ENCODE measurements at regions not wholly inside any gene's neighbourhood (a gene's known extent, or its start where the extent isn't known, plus 50 kb on each side); places are given as distances from the start of the nearest gene placed in this dataset.
"Not testable (repeated sequence)": the region's sequence is repeated elsewhere in the genome, so short reads cannot be mapped to it uniquely, and the experiment has no call there.

- no peaks in the 10 kb centered on the region for H4K20me1 ChIP-seq (ENCODE audit: insufficient read depth, low read length)
- no peak overlapping the region for H3K9ac ChIP-seq (ENCODE audit: low read length)
- H3K9me3 ChIP-seq (ENCODE audit: insufficient read depth, low read length) = no peaks in the 10 kb centered on the region
- no peaks in the 10 kb centered on the region for H3K27me3 ChIP-seq (ENCODE audit: low read depth, low read length)
- H3K4me2 ChIP-seq (ENCODE audit: low read length) = no peak overlapping the region
- H3K79me2 ChIP-seq (ENCODE audit: low read length) = no peaks in the 10 kb centered on the region
- H2AFZ ChIP-seq (ENCODE audit: low read depth, low read length) = no peak overlapping the region
- no peak overlapping the region for H3K4me3 ChIP-seq (ENCODE audit: low read length)
- H3K27ac ChIP-seq (ENCODE audit: low read length) = no peak overlapping the region
- no peak for TF ChIP-seq EZH2phosphoT487 (IDR thresholded peaks at IDR 0.05; ENCODE audit: low read depth)
- no peaks in the 10 kb centered on the region for H3K4me1 ChIP-seq (ENCODE audit: low read length)
- H3K36me3 ChIP-seq (replicated peaks; ENCODE audit: low read depth, low read length) = no peaks in the 10 kb centered on the region
Observed at GRCh38 chr3:154819491-154819890, 260.6 kb upstream of the MME start.

DNA sequence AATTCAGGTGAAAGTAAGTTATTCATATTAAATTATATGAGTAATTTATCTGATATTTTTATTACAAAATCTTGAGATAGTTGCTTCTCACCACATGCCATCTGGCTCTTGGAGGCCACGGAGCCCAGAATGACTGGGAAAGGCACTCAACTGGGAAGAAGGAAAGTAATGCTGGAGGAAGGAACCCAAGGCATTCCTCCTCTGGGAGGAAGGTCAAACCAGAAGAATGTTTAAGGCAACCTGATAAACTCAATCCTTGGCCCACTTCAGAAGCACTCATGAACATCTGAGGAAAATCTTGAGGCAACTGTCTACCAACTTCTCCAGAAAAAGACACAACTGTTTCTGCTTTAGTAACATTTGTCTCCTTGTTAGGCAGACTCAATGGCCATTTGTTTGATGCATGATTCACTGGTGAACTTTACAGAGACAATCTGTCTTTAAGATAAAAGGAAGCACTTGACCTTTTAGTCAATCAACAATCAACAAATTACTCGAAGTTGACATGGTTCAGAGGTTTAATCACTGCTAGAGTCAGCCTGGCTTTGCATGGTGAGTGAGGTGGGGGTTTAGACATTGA lies 261.4 kb upstream of the MME start:
- TF ChIP-seq EZH2phosphoT487 (IDR thresholded peaks at IDR 0.05; ENCODE audit: low read depth) = no peak
- no peak for TF ChIP-seq CTCF (IDR thresholded peaks at IDR 0.05; ENCODE audit: low read depth, low read length)
- Histone ChIP-seq H3K27ac (ENCODE audit: low read length) (no peak overlapping the region), H3K4me3 (ENCODE audit: low read length) (no peak overlapping the region), H3K9me3 (ENCODE audit: insufficient read depth, low read length) (no peaks in the 10 kb centered on the region), H3K79me2 (ENCODE audit: low read length) (no peaks in the 10 kb centered on the region), H3K4me1 (ENCODE audit: low read length) (no peaks in the 10 kb centered on the region), H3K27me3 (ENCODE audit: low read depth, low read length) (no peaks in the 10 kb centered on the region), H3K36me3 (replicated peaks; ENCODE audit: low read depth, low read length) (no peaks in the 10 kb centered on the region), H3K4me2 (ENCODE audit: low read length) (no peak overlapping the region), H2AFZ (ENCODE audit: low read depth, low read length) (no peak overlapping the region), H3K9ac (ENCODE audit: low read length) (no peak overlapping the region), H4K20me1 (ENCODE audit: insufficient read depth, low read length) (no peaks in the 10 kb centered on the region)

DNA sequence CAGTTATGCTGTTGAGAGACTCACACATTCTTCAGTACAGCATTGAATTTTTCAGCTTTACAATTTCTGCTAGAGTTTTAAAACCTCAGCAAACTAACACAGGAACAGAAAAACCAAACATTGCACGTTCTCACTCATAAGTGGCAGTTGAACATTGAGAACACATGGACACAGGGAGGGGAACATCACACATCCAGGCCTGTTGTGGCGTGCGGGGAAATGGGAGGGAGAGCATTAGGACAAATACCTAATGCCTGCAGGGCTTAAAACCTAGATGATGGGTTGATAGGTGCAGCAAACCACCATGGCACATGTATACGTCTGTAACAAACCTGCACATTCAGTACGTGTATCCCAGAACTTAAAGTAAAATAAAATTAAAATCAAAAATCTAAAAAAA lies 270.1 kb upstream of the MME start:
- H3K4me1 ChIP-seq (ENCODE audit: low read length); H3K27me3 ChIP-seq (ENCODE audit: low read depth, low read length); H3K4me3 ChIP-seq (ENCODE audit: low read length); H4K20me1 ChIP-seq (ENCODE audit: insufficient read depth, low read length); H3K9me3 ChIP-seq (ENCODE audit: insufficient read depth, low read length); H2AFZ ChIP-seq (ENCODE audit: low read depth, low read length); H3K79me2 ChIP-seq (ENCODE audit: low read length); H3K36me3 ChIP-seq (replicated peaks; ENCODE audit: low read depth, low read length); H3K4me2 ChIP-seq (ENCODE audit: low read length); H3K27ac ChIP-seq (ENCODE audit: low read length); H3K9ac ChIP-seq (ENCODE audit: low read length): not testable (repeated sequence)

DNA sequence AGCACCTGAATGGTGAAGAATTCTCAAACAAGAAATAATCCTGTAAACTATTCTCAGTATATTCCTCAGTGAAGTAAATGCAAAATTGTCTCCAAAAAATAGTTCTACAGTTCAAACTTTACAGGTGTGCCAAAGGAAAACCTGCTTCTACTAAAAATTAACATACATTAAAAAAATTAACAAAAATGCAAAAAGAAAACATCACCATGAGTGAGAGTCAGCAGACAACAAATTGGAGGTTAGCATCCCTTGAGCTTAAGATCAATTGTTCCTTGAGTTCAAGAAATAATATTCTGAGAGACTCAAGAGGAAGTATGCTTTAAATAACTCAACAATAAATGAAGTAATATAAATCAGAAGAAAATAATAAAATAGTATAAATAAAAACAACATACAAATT lies 278.4 kb upstream of the MME start:
- H3K36me3 ChIP-seq (replicated peaks; ENCODE audit: low read depth, low read length) = no peaks in the 10 kb centered on the region

GRCh38 chr3:154799800-154800199 lies 280.3 kb upstream of the MME start:
- H3K9me3 ChIP-seq (ENCODE audit: insufficient read depth, low read length) = no peaks in the 10 kb centered on the region
- H3K36me3 ChIP-seq (replicated peaks; ENCODE audit: low read depth, low read length) = no peaks in the 10 kb centered on the region
- no peak overlapping the region for H3K27ac ChIP-seq (ENCODE audit: low read length)
- no peak overlapping the region for H3K4me3 ChIP-seq (ENCODE audit: low read length)
- no peaks in the 10 kb centered on the region for H3K27me3 ChIP-seq (ENCODE audit: low read depth, low read length)
- H3K4me1 ChIP-seq (ENCODE audit: low read length) = peaks cover 4% of the 10 kb centered on the region
- H4K20me1 ChIP-seq (ENCODE audit: insufficient read depth, low read length) = no peaks in the 10 kb centered on the region
- no peak overlapping the region for H3K4me2 ChIP-seq (ENCODE audit: low read length)
- no peak overlapping the region for H2AFZ ChIP-seq (ENCODE audit: low read depth, low read length)
- H3K79me2 ChIP-seq (ENCODE audit: low read length) = no peaks in the 10 kb centered on the region
- TF ChIP-seq CTCF (IDR thresholded peaks at IDR 0.05; ENCODE audit: low read depth, low read length) (no peak), EZH2phosphoT487 (IDR thresholded peaks at IDR 0.05; ENCODE audit: low read depth) (no peak)
- H3K9ac ChIP-seq (ENCODE audit: low read length) = no peak overlapping the region

More for the DNA sequence above, 278.4 kb upstream of the MME start:
- H2AFZ ChIP-seq (ENCODE audit: low read depth, low read length) = no peak overlapping the region
- H3K4me2 ChIP-seq (ENCODE audit: low read length) = no peak overlapping the region
- no peaks in the 10 kb centered on the region for H4K20me1 ChIP-seq (ENCODE audit: insufficient read depth, low read length)
- no peaks in the 10 kb centered on the region for H3K4me1 ChIP-seq (ENCODE audit: low read length)
- no peaks in the 10 kb centered on the region for H3K79me2 ChIP-seq (ENCODE audit: low read length)
- H3K9me3 ChIP-seq (ENCODE audit: insufficient read depth, low read length) = no peaks in the 10 kb centered on the region
- no peak overlapping the region for H3K27ac ChIP-seq (ENCODE audit: low read length)
- H3K27me3 ChIP-seq (ENCODE audit: low read depth, low read length) = no peaks in the 10 kb centered on the region
- no peak for TF ChIP-seq EZH2phosphoT487 (IDR thresholded peaks at IDR 0.05; ENCODE audit: low read depth)
- no peak for TF ChIP-seq CTCF (IDR thresholded peaks at IDR 0.05; ENCODE audit: low read depth, low read length)
- H3K4me3 ChIP-seq (ENCODE audit: low read length) = no peak overlapping the region
- H3K9ac ChIP-seq (ENCODE audit: low read length) = no peak overlapping the region
